NCI-H69 (cell line): ENCODE measurements at regions not wholly inside any gene's neighbourhood (a gene's known extent, or its start where the extent isn't known, plus 50 kb on each side); places are given as distances from the start of the nearest gene placed in this dataset.

Experiments
- DNase-seq: peaks from one replicate; lab custom pipeline; 2025; lab: John Stamatoyannopoulos, UW

DNA sequence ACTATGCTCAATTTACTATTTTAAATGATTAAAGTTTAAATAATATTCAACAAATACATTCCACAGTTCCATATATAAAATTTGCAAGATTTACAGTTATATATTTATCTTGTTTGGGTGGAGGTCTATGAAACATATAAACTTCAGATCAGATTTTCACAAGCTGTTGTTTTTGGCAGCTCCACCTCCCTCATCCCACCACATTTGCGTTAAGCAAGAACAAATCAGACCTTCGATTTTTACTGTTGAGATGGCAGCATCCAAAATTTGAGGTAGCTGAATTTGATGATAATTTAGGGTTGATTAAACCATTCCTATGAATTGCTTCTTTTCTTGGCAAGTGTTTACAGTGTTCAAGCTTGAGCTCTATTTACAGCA is 986.4 kb downstream of the REEP3 start:
- no peak for DNase-seq

GRCh38 chr10:64508029-64508661 is 986.9 kb downstream of the REEP3 start:
- no peak for DNase-seq

GRCh38 chr10:64515970-64516699 is 994.9 kb downstream of the REEP3 start:
- no peak for DNase-seq

DNA sequence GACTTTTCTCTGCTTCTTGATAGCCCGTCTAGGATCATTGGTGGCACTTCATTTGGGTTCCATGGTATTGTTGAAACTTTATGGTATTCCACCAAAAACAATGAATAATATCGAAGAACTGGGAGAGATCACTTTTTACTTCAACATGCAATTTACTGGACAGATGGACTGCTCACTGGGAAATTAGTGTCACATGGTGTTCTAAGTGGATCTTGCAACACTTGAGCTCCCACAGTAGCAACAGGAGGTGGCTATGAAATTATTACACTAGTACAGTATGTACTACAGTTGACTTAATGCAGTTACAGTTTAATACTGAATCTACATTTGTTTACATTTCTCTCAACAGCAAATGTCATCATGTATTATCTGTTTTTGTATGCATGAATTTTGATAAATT is 997.3 kb downstream of the REEP3 start:
- DNase-seq = no peak

DNA sequence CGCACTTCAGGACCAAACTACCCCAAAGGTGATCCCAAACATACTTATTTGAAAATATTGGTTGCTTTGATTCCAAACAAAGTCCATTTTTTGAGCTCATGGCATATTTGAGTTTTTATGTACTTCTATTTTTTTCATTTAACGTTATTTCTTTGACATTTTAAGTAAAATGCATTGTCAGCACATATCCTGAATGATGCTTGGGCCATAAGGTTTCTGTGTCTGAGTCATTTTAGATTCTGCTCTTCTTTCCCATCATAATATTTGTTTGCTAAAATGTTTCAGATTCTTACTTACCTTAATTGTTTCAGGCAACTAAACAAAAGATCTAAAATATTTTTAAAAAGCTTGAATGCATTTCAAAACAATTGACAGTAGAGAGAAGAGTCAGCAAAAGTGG is 998.2 kb downstream of the REEP3 start:
- DNase-seq = no peak

- DNase-seq = no peak
These were observed 998.6 kb downstream of the REEP3 start for GRCh38 chr10:64519831-64520230.

- DNase-seq = no peak
These were observed 1002.0 kb downstream of the REEP3 start for GRCh38 chr10:64523065-64523759.

GRCh38 chr10:64528294-64529002 is 1007.2 kb downstream of the REEP3 start:
- DNase-seq = no peak

- DNase-seq = no peak
These were observed 1007.8 kb downstream of the REEP3 start for GRCh38 chr10:64529003-64529350.

GRCh38 chr10:64534616-64535015 is 1013.4 kb downstream of the REEP3 start:
- DNase-seq = no peak

GRCh38 chr10:64535131-64535867 is 1014.1 kb downstream of the REEP3 start:
- no peak for DNase-seq

- DNase-seq = no peak
These were observed 1015.9 kb downstream of the REEP3 start for GRCh38 chr10:64537112-64537511.

DNA sequence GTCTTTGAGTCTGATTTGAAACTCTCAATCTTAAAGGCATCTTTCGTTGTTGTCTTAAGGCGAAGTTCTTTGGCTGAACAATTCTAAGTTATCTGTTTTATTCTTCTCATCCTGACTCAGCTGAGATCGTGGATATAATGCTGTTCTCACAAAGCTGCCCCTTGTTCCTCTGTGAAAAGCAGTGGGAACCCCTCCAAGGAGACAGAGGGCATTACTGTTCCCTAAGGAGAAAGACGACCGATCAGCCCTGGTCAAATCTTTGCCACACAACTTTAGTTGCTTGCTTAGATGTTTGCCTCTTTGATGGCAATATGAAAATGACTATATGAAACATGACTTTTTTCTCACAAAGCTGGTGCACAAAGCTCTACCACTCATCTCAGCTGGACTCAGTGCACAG is 1016.7 kb downstream of the REEP3 start:
- no peak for DNase-seq

- DNase-seq = no peak
These were observed 1024.9 kb downstream of the REEP3 start for GRCh38 chr10:64546073-64546472.

DNA sequence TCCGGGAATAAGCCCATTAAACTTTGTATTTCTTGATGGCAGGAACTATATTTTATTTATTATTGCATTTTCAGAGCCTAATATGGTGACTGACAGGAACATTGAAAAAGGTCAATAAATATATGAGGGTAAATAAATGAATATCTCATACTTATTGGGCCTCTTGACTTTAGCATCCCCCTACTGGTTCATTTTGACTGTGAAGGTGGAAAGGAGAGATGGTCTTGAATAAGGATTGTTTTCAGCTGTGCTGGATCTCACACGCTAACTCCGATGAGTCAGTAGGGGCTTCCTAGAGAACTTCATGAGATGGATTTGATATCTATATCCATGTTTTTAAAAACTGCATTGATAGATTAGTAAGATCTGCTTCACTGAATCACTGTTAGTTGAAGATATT is 1026.0 kb downstream of the REEP3 start:
- no peak for DNase-seq

DNA sequence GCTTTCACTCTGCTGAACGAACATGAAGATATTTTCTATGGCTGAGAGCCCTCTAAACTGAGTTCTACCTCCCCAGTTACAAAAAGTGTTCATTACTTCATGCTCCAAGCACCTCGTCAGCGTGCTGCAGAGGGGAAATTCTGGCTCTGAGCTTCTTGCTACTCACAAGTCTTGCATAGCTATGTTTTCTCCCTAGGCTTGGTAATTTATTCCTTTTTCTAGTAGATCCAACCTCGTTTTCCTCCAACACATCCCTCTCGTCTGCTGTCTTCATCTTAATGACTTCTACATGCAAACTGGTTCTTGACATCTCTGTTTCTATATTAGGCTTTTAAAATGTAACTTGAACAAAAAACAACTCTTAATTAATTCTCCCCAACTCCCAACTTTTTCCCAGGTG is 1034.5 kb downstream of the REEP3 start:
- DNase-seq = no peak

GRCh38 chr10:64558094-64558835 is 1037.1 kb downstream of the REEP3 start:
- no peak for DNase-seq

DNA sequence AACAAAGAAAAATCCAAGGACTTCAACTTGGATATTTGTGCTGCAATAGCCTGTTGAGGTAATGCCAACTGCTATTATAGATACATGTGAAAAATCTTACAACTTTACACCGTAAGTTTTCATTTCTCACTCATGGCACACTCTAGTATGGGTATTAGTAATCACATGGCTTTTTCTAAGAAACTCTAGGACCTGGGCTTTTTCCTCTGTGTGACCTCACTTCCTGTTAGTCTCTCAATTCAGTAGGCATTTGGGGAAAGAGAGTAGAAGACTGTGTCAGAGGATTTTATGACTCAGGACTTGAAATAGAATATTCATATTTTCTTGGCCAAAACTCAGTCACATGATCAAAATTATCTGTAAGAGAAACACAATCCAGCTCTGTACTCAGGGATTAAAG is 1049.9 kb downstream of the REEP3 start:
- no peak for DNase-seq

DNA sequence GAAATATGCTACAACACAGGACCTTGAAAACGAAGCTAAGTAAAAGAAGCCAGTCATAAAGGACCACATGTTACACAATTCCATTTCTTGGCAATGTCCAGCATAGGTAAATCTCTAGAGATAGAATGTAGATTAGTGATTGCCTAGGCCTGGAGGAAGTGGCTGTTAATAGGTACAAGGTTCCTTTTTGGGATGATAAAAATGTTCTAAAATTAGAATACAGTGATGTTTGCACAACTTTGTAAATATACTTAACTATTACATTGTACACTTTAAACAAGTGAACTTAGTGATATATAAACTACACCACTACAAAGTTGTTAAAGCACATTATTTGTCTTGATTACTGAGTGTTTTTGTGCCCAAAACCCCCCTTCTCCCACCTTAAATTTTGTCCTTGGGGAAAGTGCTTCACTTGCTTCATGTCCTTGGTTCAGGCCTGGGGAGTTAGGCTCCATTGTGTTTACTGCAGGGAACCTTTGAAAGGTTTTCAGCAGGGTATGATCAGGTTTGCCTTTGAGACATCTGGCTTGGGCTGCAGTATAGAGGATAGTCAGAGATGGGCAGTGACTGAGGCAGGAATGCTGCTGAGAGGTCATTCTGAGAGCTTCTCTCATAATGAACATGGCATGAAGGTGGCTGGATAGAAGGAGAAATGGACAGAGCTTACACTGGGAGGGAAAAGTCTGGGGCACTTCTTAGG is 1052.6 kb downstream of the REEP3 start:
- DNase-seq = no peak

- no peak for DNase-seq
These were observed 1053.2 kb downstream of the REEP3 start for GRCh38 chr10:64574371-64574770.

DNA sequence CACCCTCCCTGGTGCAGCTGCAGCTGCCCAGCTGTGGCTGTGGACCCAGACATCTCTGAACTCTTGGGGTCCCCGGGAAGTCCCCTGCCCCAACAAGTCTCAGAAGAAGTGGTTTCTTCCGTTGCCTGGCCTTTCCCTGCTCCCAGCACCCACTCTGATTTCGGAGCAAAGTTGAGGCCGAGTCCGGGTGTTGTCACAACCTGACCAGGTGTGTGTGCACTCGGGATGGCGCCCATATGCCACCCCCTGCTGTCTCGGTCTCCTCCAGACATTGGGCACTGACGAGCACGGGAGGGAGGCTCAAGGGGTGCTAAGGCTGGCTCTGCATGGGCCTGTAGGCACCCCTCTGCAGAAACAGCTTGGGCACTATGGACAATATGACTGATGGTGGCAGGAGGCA is 1055.3 kb downstream of the REEP3 start:
- DNase-seq = no peak
